ENCODE measurements at regions not wholly inside any gene's neighbourhood (a gene's known extent, or its start where the extent isn't known, plus 50 kb on each side); places are given as distances from the start of the nearest gene placed in this dataset.

- H3K4me1 ChIP-seq = no peaks in the 10 kb centered on the region
- no peaks in the 10 kb centered on the region for H3K36me3 ChIP-seq (ENCODE audit: insufficient read depth in 1 of 2, low read depth in 1 of 2)
- 59 to 74% (median 71%) methylated on average over 5 of the region's 5 CpGs for WGBS, 3 donors
- no peak overlapping the region for H3K27ac ChIP-seq
- ATAC-seq = no peak
- H3K27me3 ChIP-seq (ENCODE audit: insufficient read depth in 3 of 3, low read length in 2 of 3) = no peaks in the 10 kb centered on the region
- intact Hi-C loops (cut with DNase I) = loop anchor here in 1 of 2 donors (10.0 kb wide), 1 partner anchor 105 kb away; no protein-coding TSS in a partner anchor
- H3K9me3 ChIP-seq = no peaks in the 10 kb centered on the region
- DNase-seq = no peak
- no peak for TF ChIP-seq CTCF (IDR thresholded peaks at IDR 0.05)
- no peak overlapping the region for H3K4me3 ChIP-seq
These were observed 115.2 kb upstream of the PDZRN3 start for GRCh38 chr3:73739791-73740453.

DNA sequence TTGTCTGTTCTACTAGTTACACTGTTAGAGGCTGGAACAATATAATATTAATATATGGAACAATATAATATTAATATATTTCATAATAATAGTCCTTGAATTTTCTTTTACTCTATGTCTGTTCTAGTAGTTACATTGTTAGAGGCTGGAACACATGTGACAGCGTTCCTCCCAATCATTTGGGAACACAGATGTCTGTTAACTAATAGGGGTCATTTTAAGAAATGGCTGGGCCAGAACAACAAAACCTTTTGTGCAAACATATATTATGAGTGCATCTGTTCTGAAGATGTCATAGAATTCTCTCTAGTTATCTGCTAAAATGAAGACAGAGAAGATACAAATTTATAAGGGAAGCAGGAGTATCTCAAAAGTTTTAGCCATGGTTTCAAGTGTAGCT lies 114.0 kb upstream of the PDZRN3 start:
- TF ChIP-seq CTCF (IDR thresholded peaks at IDR 0.05) = no peak
- ATAC-seq = no peak
- H3K4me3 ChIP-seq = no peak overlapping the region
- H3K4me1 ChIP-seq = peaks cover 9% of the 10 kb centered on the region
- no peaks in the 10 kb centered on the region for H3K27me3 ChIP-seq (ENCODE audit: insufficient read depth in 3 of 3, low read length in 2 of 3)
- H3K27ac ChIP-seq = no peak overlapping the region
- WGBS, 3 donors = 65 to 67% (median 66%) methylated on average over 1 of the region's 1 CpG
- H3K36me3 ChIP-seq (ENCODE audit: insufficient read depth in 1 of 2, low read depth in 1 of 2) = no peaks in the 10 kb centered on the region
- DNase-seq = no peak
- H3K9me3 ChIP-seq = no peaks in the 10 kb centered on the region
- intact Hi-C loops (cut with DNase I) = loop anchor here in 1 of 2 donors (10.0 kb wide), 1 partner anchor 106 kb away; no protein-coding TSS in a partner anchor

DNA sequence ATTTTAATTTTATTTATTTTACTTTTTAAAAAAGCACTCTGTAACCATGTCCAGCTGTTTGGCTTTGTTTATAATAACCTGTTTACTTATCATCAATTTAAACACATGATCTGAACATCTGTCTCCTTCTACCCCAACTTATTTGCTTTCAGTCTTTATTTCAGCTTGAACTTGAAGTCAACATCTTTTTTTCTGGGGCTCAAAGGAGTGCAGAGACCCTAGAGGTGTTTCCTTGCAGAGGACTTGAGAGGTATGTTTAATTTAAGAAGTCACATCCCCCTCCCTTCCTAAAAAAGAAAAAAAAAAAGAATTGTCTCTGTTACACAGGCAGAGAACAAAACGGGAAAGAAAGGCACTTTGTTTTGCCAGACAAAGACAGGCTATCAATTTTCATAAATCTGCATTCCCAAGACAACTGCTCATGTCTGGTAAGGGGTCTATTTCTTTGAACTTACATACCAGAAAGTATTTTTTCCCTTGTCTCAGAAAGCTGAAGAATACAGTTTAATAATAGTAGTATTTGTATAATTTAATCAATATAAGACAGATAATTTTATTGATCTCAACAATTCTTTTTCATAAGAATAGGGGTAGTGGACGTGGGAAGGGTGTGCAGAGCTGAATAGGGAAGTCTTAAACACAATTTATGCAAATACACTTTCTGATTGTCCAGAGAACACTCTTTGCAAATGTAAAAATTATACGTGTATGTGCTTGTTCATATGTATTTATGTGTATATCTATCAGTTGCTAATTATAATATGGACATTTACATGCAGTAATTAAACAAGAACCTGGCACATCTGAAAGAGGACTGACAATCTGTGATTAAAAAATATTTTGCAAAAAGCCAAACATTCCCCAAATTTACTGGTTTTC lies 109.7 kb upstream of the PDZRN3 start:
- WGBS, 3 donors = 53 to 68% (median 62%) methylated on average over 3 of the region's 3 CpGs
- Histone ChIP-seq H3K4me1 (peaks cover 25% of the 10 kb centered on the region), H3K36me3 (ENCODE audit: insufficient read depth in 1 of 2, low read depth in 1 of 2) (no peaks in the 10 kb centered on the region), H3K4me3 (peak overlapping the region; percentile 21), H3K27me3 (ENCODE audit: insufficient read depth in 3 of 3, low read length in 2 of 3) (no peaks in the 10 kb centered on the region), H3K27ac (peak overlapping the region; percentile 21), H3K9me3 (no peaks in the 10 kb centered on the region)
- intact Hi-C loops (cut with DNase I) = loop anchor here in 1 of 2 donors (10.0 kb wide), 1 partner anchor 110 kb away; no protein-coding TSS in a partner anchor
- DNase-seq (no peak), ATAC-seq (no peak)
- no peak for TF ChIP-seq CTCF (IDR thresholded peaks at IDR 0.05)

GRCh38 chr3:73733746-73734145 lies 109.0 kb upstream of the PDZRN3 start:
- 16 to 31% (median 22%) methylated on average over 6 of the region's 6 CpGs for WGBS, 3 donors
- Histone ChIP-seq H3K27ac (peak overlapping the region; percentile 72), H3K27me3 (ENCODE audit: insufficient read depth in 3 of 3, low read length in 2 of 3) (no peaks in the 10 kb centered on the region), H3K4me3 (peak overlapping the region; percentile 21), H3K36me3 (ENCODE audit: insufficient read depth in 1 of 2, low read depth in 1 of 2) (no peaks in the 10 kb centered on the region), H3K4me1 (peaks cover 29% of the 10 kb centered on the region), H3K9me3 (no peaks in the 10 kb centered on the region)
- intact Hi-C loops (cut with DNase I) = loop anchor here in 1 of 2 donors (10.0 kb wide), 1 partner anchor 111 kb away; no protein-coding TSS in a partner anchor
- ATAC-seq = peak in 1 of 4 donors; percentile 34
- DNase-seq = no peak
- TF ChIP-seq CTCF (IDR thresholded peaks at IDR 0.05) = no peak

Data from psoas muscle (tissue), 7 donors.